DOHH2 (cell line): ENCODE measurements at regions not wholly inside any gene's neighbourhood (a gene's known extent, or its start where the extent isn't known, plus 50 kb on each side); places are given as distances from the start of the nearest gene placed in this dataset.
"Not testable (repeated sequence)": the region's sequence is repeated elsewhere in the genome, so short reads cannot be mapped to it uniquely, and the experiment has no call there.

ENCODE experiments used
- H3F3A ChIP-seq: fragments of 200-600 bp; sonication (generic), shearing (Covaris generic); 2 replicates; pipeline ENCODE4 v1.6.0; 2016; ENCODE audit warnings: antibody characterized with exemption, mild to moderate bottlenecking; ENCODE audit not compliant: control insufficient read depth, insufficient read depth
- H3K27ac ChIP-seq: fragments of 200-600 bp; sonication (generic); 2 replicates; pipeline ENCODE4 v1.5.1; 2014; ENCODE audit warnings: low read depth, mild to moderate bottlenecking, low read length, moderate library complexity
- H3K27me3 ChIP-seq: fragments of 200-600 bp; sonication (generic); 2 replicates; pipeline ENCODE4 v1.6.1; 2014; ENCODE audit warnings: mild to moderate bottlenecking, low read length, mixed read lengths; ENCODE audit not compliant: control insufficient read depth
- H3K36me3 ChIP-seq: fragments of 200-600 bp; sonication (generic); 2 replicates; pipeline ENCODE4 v1.6.1; 2014; ENCODE audit warnings: mild to moderate bottlenecking, low read length, moderate library complexity, mixed read lengths; ENCODE audit not compliant: control insufficient read depth
- H3K4me1 ChIP-seq: fragments of 200-600 bp; sonication (generic); 2 replicates; pipeline ENCODE4 v1.6.1; 2014; ENCODE audit warnings: mild to moderate bottlenecking, low read length, mixed read lengths; ENCODE audit not compliant: control insufficient read depth
- H3K4me2 ChIP-seq: fragments of 200-600 bp; sonication (generic); 2 replicates; pipeline ENCODE4 v1.6.0; 2014; ENCODE audit warnings: mild to moderate bottlenecking, low read length, moderate library complexity
- H3K4me3 ChIP-seq: fragments of 200-600 bp; sonication (generic); 2 replicates; pipeline ENCODE4 v1.5.1; 2014; ENCODE audit warnings: mild to moderate bottlenecking, low read length, mixed read lengths
- H3K79me2 ChIP-seq: fragments of 200-600 bp; sonication (generic); 2 replicates; pipeline ENCODE4 v1.6.1; 2014; ENCODE audit warnings: mild to moderate bottlenecking, low read length, mixed read lengths; ENCODE audit not compliant: control insufficient read depth
- H3K9me2 ChIP-seq: fragments of 200-600 bp; sonication (generic); replicated peaks from 2 replicates; pipeline ENCODE4 v1.6.1; 2014; ENCODE audit warnings: mild to moderate bottlenecking, low read length, mixed read lengths; ENCODE audit not compliant: control insufficient read depth
- H3K9me3 ChIP-seq: fragments of 200-600 bp; sonication (generic); 2 replicates; pipeline ENCODE4 v1.6.1; 2014; ENCODE audit warnings: antibody characterized with exemption, low read length, mixed read lengths; ENCODE audit not compliant: control insufficient read depth, insufficient read depth
- H4K20me1 ChIP-seq: fragments of 200-600 bp; sonication (generic); 2 replicates; pipeline ENCODE4 v1.6.0; 2014; ENCODE audit warnings: low read depth, mild to moderate bottlenecking, antibody characterized with exemption, low read length, moderate library complexity; ENCODE audit not compliant: control insufficient read depth, insufficient read depth
- CTCF ChIP-seq: fragments of 200-600 bp; sonication (generic); IDR thresholded peaks from one replicate; pipeline ENCODE4 v1.5.1; 2014; ENCODE audit warnings: antibody characterized with exemption, mild to moderate bottlenecking, low read depth, low read length; ENCODE audit not compliant: poor library complexity, severe bottlenecking
- EZH2phosphoT487 ChIP-seq: fragments of 200-600 bp; sonication (generic); IDR thresholded peaks from 2 replicates; pipeline ENCODE4 v1.6.1; 2017; ENCODE audit warnings: borderline replicate concordance, mild to moderate bottlenecking, antibody characterized with exemption, low read length, moderate library complexity, mixed read lengths

- Histone ChIP-seq H3K36me3 (no peaks in the 10 kb centered on the region), H3F3A (no peaks in the 10 kb centered on the region), H4K20me1 (no peaks in the 10 kb centered on the region), H3K9me3 (no peaks in the 10 kb centered on the region), H3K9me2 (no peaks in the 10 kb centered on the region), H3K79me2 (no peaks in the 10 kb centered on the region), H3K4me1 (no peaks in the 10 kb centered on the region), H3K27me3 (no peaks in the 10 kb centered on the region), H3K4me2 (no peak overlapping the region), H3K27ac (no peak overlapping the region), H3K4me3 (no peak overlapping the region)
- TF ChIP-seq EZH2phosphoT487: no peak
- TF ChIP-seq CTCF: no peak
Measured at GRCh38 chr2:187188783-187189631, 259.0 kb downstream of the CALCRL start.

- H3K4me2 ChIP-seq: no peak overlapping the region
- no peaks in the 10 kb centered on the region for H3K9me3 ChIP-seq
- H3K4me3 ChIP-seq: no peak overlapping the region
- no peak overlapping the region for H3K27ac ChIP-seq
- H3K27me3 ChIP-seq: no peaks in the 10 kb centered on the region
- H3K79me2 ChIP-seq: no peaks in the 10 kb centered on the region
- H3K4me1 ChIP-seq: no peaks in the 10 kb centered on the region
- no peaks in the 10 kb centered on the region for H3K36me3 ChIP-seq
- TF ChIP-seq EZH2phosphoT487 (no peak), CTCF (no peak)
- H3K9me2 ChIP-seq: no peaks in the 10 kb centered on the region
- no peaks in the 10 kb centered on the region for H3F3A ChIP-seq
- H4K20me1 ChIP-seq: no peaks in the 10 kb centered on the region
Measured at GRCh38 chr2:187187519-187187918, 260.5 kb downstream of the CALCRL start.

- Histone ChIP-seq H3K36me3 (no peaks in the 10 kb centered on the region), H3K79me2 (no peaks in the 10 kb centered on the region), H3K4me1 (no peaks in the 10 kb centered on the region), H3K4me3 (no peak overlapping the region), H3K4me2 (no peak overlapping the region), H3K27me3 (no peaks in the 10 kb centered on the region), H3K27ac (no peak overlapping the region), H4K20me1 (no peaks in the 10 kb centered on the region), H3K9me2 (no peaks in the 10 kb centered on the region), H3K9me3 (no peaks in the 10 kb centered on the region), H3F3A (no peaks in the 10 kb centered on the region)
- TF ChIP-seq EZH2phosphoT487: no peak
- TF ChIP-seq CTCF: no peak
Measured at GRCh38 chr2:187180529-187180928, 267.5 kb downstream of the CALCRL start.

GRCh38 chr2:187178876-187179275, 269.2 kb downstream of the CALCRL start:
- H3K36me3 ChIP-seq, H3K9me3 ChIP-seq, H3K79me2 ChIP-seq, H3K27ac ChIP-seq, H3F3A ChIP-seq, H3K4me3 ChIP-seq, H3K4me1 ChIP-seq, H3K4me2 ChIP-seq, H3K9me2 ChIP-seq, H4K20me1 ChIP-seq, H3K27me3 ChIP-seq: not testable (repeated sequence)
